ENCODE measurements at regions not wholly inside any gene's neighbourhood (a gene's known extent, or its start where the extent isn't known, plus 50 kb on each side); places are given as distances from the start of the nearest gene placed in this dataset.

DNA sequence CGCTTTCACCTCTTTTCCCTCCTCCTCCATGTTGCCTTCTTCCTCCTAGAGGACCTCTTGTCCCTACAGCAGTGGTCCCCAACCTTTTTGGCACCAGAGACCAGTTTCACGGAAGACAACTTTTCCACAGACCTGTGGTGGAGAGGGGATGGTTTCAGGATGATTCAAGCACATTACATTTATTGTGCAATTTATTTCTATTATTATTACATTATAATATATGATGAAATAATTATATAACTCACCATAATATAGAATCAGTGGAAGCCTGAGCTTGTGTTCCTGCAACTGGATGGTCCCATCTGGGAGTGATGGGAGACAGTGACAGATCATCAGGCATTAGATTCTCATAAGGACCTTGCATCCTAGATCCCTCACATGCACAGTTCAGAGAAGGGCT lies 152.2 kb upstream of the NCKAP5 start:
- DNase-seq = no peak

DNA sequence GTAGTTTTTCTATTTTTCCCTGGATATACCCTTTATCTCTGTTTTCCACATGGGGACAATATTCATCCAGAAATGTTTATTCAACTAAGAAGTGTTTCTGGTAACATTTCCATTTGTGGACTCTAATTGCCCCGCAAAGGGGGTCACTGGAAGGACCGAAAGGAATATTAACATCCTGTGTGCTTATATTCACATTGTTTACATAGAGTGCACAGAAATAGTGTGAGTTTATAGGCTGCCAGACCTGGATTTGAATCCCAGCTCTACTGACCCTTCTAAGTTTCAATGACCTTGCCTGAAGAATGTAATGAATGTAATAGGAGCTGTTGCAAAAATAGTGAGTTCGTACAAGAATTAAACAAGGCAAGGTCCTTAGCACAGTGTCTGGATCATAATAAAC lies 152.9 kb upstream of the NCKAP5 start:
- no peak for DNase-seq

GRCh38 chr2:133723133-133723532 lies 154.9 kb upstream of the NCKAP5 start:
- no peak for DNase-seq

DNA sequence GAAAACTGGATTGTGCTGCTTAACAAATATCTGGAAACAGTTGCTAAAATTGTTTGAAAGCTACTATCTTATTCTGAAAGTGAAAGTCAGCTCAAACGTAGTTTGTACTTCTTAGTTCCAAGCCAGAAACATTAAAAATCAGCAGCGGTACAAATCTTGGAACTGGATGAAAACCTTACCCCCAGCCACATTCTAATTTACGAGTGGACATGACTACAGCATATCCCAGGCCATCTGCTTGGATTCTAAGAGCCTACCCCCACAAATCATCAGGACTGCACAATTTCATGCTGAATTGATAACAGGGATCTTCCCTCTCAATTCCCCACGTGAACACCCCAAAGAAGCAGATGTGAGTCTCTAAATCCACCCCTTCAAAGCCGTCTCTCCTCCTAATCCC lies 158.7 kb upstream of the NCKAP5 start:
- peak; percentile 45 for DNase-seq

DNA sequence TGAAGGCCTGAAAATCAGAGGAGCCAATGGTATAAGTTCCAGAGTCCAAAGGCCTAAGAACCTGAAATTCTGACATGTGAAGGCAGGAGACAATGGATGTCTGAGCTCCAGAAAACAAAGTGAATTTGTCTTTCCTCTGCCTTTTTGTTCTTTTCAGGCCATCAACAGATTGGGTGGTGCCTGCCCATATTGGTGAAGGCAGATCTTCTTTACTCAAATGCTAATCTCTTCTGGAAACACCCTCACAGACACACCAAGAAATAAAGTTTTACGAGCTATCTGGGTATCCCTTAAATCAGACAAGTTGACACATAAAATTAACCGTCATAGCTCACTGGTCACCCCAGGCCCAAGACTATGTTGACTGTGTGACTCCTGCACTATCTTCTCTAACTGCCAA lies 163.8 kb upstream of the NCKAP5 start:
- DNase-seq = no peak

DNA sequence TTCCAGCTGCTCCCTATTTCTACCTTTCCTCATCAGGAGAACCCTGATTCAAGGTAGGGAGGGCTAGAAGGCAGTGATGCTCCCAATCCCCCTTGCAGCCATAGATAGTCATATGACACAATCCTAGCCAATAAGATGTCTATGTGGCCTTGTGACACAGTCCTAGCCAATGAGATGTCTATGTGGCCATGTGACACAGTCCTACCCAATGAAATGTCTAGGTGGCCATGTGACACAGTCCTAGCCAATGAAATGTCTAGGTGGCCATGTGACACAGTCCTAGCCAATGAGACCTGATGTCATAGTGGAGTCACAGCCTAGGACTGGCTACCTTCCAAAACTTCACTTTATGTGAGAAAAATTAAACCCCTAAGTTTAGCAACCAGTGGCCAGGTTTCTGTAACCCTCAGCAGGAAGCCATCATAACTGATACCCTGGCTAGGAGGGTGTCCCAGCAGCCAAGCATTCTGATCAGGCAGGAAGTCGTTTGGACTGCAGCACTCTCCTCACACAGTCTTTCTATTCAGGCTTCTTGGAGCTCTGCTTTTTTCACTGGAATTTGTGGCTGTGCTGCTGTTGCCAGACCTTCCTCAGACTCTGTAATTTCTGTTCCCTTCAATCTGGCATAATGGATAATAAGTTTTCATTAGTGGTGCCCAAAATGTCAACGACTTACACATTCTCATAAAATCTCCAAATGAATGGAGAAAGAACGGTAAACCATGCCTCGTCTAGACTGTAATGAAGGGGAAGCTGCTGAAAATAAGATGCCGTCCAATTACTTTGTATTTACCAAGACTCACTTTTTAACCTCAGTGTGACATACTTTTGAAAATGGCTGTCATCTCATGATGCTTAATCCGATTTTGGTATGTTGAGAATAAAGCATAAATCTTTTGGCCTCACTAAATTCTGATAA lies 165.0 kb upstream of the NCKAP5 start:
- no peak for DNase-seq

GRCh38 chr2:133733901-133734255 lies 165.6 kb upstream of the NCKAP5 start:
- DNase-seq = no peak

- no peak for DNase-seq
Observed at GRCh38 chr2:133734716-133735495, 166.6 kb upstream of the NCKAP5 start.

GRCh38 chr2:133736674-133737073 lies 168.4 kb upstream of the NCKAP5 start:
- DNase-seq = no peak

GRCh38 chr2:133737242-133737993 lies 169.2 kb upstream of the NCKAP5 start:
- no peak for DNase-seq

- no peak for DNase-seq
Observed at GRCh38 chr2:133739039-133739438, 170.8 kb upstream of the NCKAP5 start.

DNA sequence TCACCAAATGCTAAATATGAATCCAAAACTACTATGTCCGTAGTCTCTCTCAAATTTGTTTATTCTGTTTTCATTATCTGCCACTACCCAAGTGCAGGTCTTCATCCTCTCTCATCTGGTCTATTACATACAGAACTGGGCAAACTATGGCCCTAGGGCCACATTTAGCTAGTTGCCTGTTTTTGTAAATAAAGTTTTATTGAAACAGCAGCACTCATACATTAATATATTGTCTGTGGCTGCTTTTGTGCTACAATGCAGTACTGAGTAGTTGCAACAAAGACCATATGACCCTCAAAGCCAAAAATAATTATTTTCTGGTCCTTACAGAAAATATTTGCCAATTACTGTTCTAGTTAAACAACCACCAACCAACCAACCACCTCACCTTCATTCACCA lies 172.2 kb upstream of the NCKAP5 start:
- DNase-seq = no peak

GRCh38 chr2:133748007-133748700 lies 179.9 kb upstream of the NCKAP5 start:
- DNase-seq = no peak

DNA sequence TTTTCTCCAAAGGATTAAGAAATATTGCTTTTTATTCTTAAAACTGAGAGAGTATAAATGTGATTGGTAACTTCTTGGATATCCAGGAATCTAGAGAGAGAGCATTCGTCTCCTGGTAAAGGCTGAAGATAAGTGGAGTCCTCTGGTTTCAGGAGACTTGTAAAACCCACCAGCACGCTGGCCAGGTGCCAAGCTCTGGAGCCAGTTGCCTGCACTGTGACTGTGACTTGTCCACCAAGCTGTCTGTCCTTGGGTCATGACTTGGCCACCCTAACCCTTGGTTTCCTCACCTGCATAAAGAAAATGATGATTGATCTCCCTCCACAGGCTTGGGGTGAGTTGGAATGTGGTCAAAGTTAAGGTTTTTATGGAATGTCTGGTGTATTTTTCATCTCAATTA lies 185.4 kb upstream of the NCKAP5 start:
- no peak for DNase-seq

- DNase-seq = peak; percentile 95
Observed at GRCh38 chr2:133755480-133756300, 187.4 kb upstream of the NCKAP5 start.

GRCh38 chr2:133756833-133757232 lies 188.6 kb upstream of the NCKAP5 start:
- DNase-seq = no peak

GRCh38 chr2:133760376-133760775 lies 192.1 kb upstream of the NCKAP5 start:
- peak; percentile 11 for DNase-seq

DNA sequence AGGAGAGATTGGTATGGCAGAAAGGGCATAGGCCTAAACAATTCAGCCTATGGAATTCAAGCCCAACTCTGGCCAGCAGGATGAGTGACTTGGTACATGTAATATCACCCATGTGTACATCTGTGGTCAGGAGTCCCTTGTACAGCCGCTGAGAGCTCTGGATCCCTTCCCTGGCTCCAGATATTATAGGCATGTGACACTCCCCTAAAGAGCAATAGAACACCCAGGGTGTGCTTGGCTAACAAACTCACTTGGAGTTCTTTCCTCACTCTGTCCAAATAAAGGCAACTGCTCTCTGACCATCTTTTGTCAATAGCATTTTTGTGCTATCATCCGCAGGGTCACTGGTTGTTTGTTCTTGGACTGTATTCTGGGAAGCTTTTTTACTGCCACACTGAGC lies 197.4 kb upstream of the NCKAP5 start:
- DNase-seq = peak; percentile 76

DNA sequence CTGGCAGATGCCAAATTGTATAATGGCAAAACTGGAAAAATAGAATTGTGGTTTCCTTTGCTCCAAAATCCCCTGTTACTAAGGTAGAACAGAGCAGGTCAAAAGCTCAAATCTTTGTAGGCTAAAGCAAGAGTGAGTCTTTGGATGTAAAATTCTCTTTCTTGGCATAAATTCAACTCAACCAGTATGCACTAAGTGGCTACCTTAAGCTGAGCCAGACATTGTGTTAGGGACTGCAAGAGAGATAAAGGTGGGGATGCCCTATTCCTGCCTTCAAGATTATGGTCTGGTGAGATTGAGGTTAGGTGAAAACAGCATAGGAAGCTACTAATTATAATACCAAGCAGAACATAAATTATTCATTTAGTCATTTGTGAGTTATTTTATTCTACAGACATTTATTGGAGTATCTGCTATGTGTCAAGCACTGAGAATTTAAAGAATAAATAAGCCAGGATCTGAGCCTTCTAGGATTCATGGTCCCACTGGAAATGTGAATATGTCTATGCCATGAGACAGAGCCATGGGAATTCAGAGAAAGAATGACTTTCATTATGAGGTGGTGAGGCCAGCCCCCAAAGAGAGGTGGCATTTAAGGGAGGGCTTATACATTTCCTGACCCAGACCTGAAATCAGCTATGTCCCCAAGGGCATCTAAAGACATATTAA lies 198.0 kb upstream of the NCKAP5 start:
- no peak for DNase-seq

GRCh38 chr2:133768256-133768655 lies 200.0 kb upstream of the NCKAP5 start:
- no peak for DNase-seq
